Inflammatory macrophage treated with lipopolysaccharide for 4 hours (primary cell): ENCODE measurements at regions not wholly inside any gene's neighbourhood (a gene's known extent, or its start where the extent isn't known, plus 50 kb on each side); places are given as distances from the start of the nearest gene placed in this dataset.
"Not testable (repeated sequence)": the region's sequence is repeated elsewhere in the genome, so short reads cannot be mapped to it uniquely, and the experiment has no call there.

Source experiments
- DNase-seq: peaks from one replicate; pipeline ENCODE4 v3.0.0-alpha.2; 2020

- peak; percentile 83 for DNase-seq
Observed at GRCh38 chr12:68481181-68481941, 129.3 kb upstream of the RAP1B start.

GRCh38 chr12:68482014-68482413 lies 128.7 kb upstream of the RAP1B start:
- no peak for DNase-seq

- peak; percentile 33 for DNase-seq
Observed at GRCh38 chr12:68482660-68483059, 128.0 kb upstream of the RAP1B start.

GRCh38 chr12:68483592-68484383 lies 126.9 kb upstream of the RAP1B start:
- peak; percentile 95 for DNase-seq

GRCh38 chr12:68484578-68484977 lies 126.1 kb upstream of the RAP1B start:
- not testable (repeated sequence) for DNase-seq

GRCh38 chr12:68486449-68486848 lies 124.2 kb upstream of the RAP1B start:
- not testable (repeated sequence) for DNase-seq

- DNase-seq = no peak
Observed at GRCh38 chr12:68487721-68488309, 122.9 kb upstream of the RAP1B start.

- DNase-seq = no peak
Observed at GRCh38 chr12:68489273-68489672, 121.4 kb upstream of the RAP1B start.

GRCh38 chr12:68490476-68490875 lies 120.2 kb upstream of the RAP1B start:
- no peak for DNase-seq

- DNase-seq = no peak
Observed at GRCh38 chr12:68491204-68491960, 119.3 kb upstream of the RAP1B start.

GRCh38 chr12:68495336-68496070 lies 115.2 kb upstream of the RAP1B start:
- no peak for DNase-seq

- DNase-seq = peak; percentile 75
Observed at GRCh38 chr12:68497107-68497506, 113.6 kb upstream of the RAP1B start.

- peak; percentile 27 for DNase-seq
Observed at GRCh38 chr12:68497702-68498101, 113.0 kb upstream of the RAP1B start.

GRCh38 chr12:68498736-68499135 lies 112.0 kb upstream of the RAP1B start:
- DNase-seq = no peak

- DNase-seq = no peak
Observed at GRCh38 chr12:68499616-68500015, 111.1 kb upstream of the RAP1B start.

- no peak for DNase-seq
Observed at GRCh38 chr12:68501226-68501625, 109.5 kb upstream of the RAP1B start.

GRCh38 chr12:68505970-68506369 lies 104.7 kb upstream of the RAP1B start:
- DNase-seq = peak; percentile 92

- DNase-seq = peak; percentile 46
Observed at GRCh38 chr12:68506619-68507018, 104.1 kb upstream of the RAP1B start.

- no peak for DNase-seq
Observed at GRCh38 chr12:68507657-68508056, 103.0 kb upstream of the RAP1B start.

GRCh38 chr12:68508576-68508975 lies 102.1 kb upstream of the RAP1B start:
- no peak for DNase-seq

- DNase-seq = peak; percentile 33
Observed at GRCh38 chr12:68509242-68509641, 101.5 kb upstream of the RAP1B start.

- no peak for DNase-seq
Observed at GRCh38 chr12:68510397-68510796, 100.3 kb upstream of the RAP1B start.
